Duodenal mucosa (tissue), 2 donors: ENCODE measurements at regions not wholly inside any gene's neighbourhood (a gene's known extent, or its start where the extent isn't known, plus 50 kb on each side); places are given as distances from the start of the nearest gene placed in this dataset.

Experiments
- H3K27ac ChIP-seq: one replicate; pipeline ENCODE4 v1.7.0; 2013; ENCODE audit warnings: low read depth, low read length
- H3K27me3 ChIP-seq, 2 donors: one replicate each; pipeline ENCODE4 v1.7.0; 2013; ENCODE audit warnings: low read length in 2 of 2, control low read depth in 1 of 2; ENCODE audit not compliant: insufficient read depth in 2 of 2, control insufficient read depth in 1 of 2
- H3K36me3 ChIP-seq, 2 donors: one replicate each; pipeline ENCODE4 v1.7.0; 2013; ENCODE audit warnings: low read length in 2 of 2, control low read depth in 1 of 2; ENCODE audit not compliant: insufficient read depth in 2 of 2, control insufficient read depth in 1 of 2
- H3K4me1 ChIP-seq, 2 donors: one replicate each; pipeline ENCODE4 v1.7.0; 2013; ENCODE audit warnings: low read length in 2 of 2, control low read depth in 1 of 2; ENCODE audit not compliant: insufficient read depth in 2 of 2, control insufficient read depth in 1 of 2
- H3K4me3 ChIP-seq, 2 donors: one replicate each; pipeline ENCODE4 v1.7.0; 2013; ENCODE audit warnings: low read length in 2 of 2, low read depth in 1 of 2
- H3K9ac ChIP-seq, 2 donors: one replicate each; pipeline ENCODE4 v1.7.0; 2013; ENCODE audit warnings: low read length in 2 of 2, low read depth in 1 of 2
- H3K9me3 ChIP-seq, 2 donors: one replicate each; pipeline ENCODE4 v1.7.0; 2013; ENCODE audit warnings: low read length in 2 of 2, control low read depth in 1 of 2; ENCODE audit not compliant: control insufficient read depth in 1 of 2

DNA sequence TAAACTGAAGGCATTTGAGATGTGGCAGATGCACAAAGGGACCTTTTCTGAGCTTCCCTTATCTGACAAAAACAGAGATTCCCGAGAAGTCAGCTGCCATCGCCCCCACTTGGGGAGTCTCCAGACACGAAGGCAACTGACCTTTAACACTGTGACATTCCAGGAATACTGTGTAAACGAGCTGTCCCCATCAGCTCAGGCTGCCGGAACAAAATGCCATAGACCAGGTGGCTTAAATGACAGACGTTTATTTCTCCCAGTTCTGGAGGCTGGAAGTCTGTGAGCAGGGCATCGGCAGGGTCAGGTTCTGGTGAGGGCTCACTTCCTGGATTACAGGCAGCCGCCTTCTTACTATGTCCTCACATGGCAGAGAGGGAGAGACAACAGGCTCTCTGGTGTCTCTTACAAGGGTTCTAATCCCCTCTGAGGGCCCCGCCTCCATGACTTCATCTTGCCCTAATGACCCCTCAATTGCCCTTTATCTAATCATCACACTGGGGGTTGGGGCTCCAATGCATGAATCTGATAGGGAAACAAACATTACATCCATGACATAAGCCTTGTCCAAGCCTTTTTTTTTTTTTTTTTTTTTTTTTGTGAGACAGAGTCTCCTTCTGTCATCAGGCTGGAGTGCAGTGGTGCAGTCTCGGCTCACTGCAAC lies 178.5 kb upstream of the RPL38 start:
- Histone ChIP-seq H3K4me1 (no peaks in the 10 kb centered on the region), H3K4me3 (no peak overlapping the region), H3K36me3 (no peaks in the 10 kb centered on the region), H3K27ac (no peak overlapping the region), H3K27me3 (no peaks in the 10 kb centered on the region), H3K9me3 (no peaks in the 10 kb centered on the region), H3K9ac (no peak overlapping the region)

GRCh38 chr17:74027444-74027843 lies 176.0 kb upstream of the RPL38 start:
- Histone ChIP-seq H3K27me3 (no peaks in the 10 kb centered on the region), H3K27ac (no peak overlapping the region)

GRCh38 chr17:74028354-74029116 lies 174.9 kb upstream of the RPL38 start:
- Histone ChIP-seq H3K4me1 (no peaks in the 10 kb centered on the region), H3K9me3 (no peaks in the 10 kb centered on the region), H3K9ac (no peak overlapping the region), H3K27ac (no peak overlapping the region), H3K27me3 (no peaks in the 10 kb centered on the region), H3K36me3 (no peaks in the 10 kb centered on the region), H3K4me3 (no peak overlapping the region)

More at GRCh38 chr17:74027444-74027843, 176.0 kb upstream of the RPL38 start:
- Histone ChIP-seq H3K36me3 (no peaks in the 10 kb centered on the region), H3K4me3 (no peak overlapping the region), H3K9ac (no peak overlapping the region), H3K4me1 (no peaks in the 10 kb centered on the region), H3K9me3 (no peaks in the 10 kb centered on the region)

- Histone ChIP-seq H3K27ac (no peak overlapping the region), H3K9ac (no peak overlapping the region), H3K4me3 (no peak overlapping the region), H3K36me3 (no peaks in the 10 kb centered on the region), H3K9me3 (no peaks in the 10 kb centered on the region), H3K27me3 (no peaks in the 10 kb centered on the region), H3K4me1 (no peaks in the 10 kb centered on the region)
Measured at GRCh38 chr17:74031316-74032090, 172.0 kb upstream of the RPL38 start.

DNA sequence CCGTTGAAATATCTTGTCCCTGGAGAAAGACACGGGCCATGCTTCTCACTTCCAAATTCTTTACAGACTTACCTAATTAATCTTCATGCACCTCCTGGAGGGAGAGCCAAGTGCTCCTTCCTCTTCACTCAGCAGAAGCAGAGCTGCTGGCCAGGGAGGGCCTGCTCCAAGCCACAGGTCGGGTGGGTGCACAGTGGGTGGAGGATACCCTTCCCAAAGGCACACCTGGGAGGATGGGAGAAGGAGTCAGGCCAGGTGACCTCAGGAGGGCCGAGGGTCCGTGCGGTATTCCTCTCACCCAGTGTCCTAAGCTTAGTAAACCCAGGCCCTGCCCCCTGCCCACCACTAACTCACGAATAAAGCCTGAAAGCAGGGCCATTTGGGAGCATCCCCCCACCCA lies 171.3 kb upstream of the RPL38 start:
- Histone ChIP-seq H3K4me1 (no peaks in the 10 kb centered on the region), H3K36me3 (no peaks in the 10 kb centered on the region), H3K9me3 (no peaks in the 10 kb centered on the region), H3K9ac (no peak overlapping the region), H3K4me3 (no peak overlapping the region), H3K27ac (no peak overlapping the region), H3K27me3 (no peaks in the 10 kb centered on the region)

- Histone ChIP-seq H3K36me3 (no peaks in the 10 kb centered on the region), H3K4me3 (no peak overlapping the region), H3K9me3 (no peaks in the 10 kb centered on the region), H3K9ac (no peak overlapping the region), H3K27ac (no peak overlapping the region), H3K27me3 (no peaks in the 10 kb centered on the region), H3K4me1 (no peaks in the 10 kb centered on the region)
Measured at GRCh38 chr17:74037320-74037719, 166.2 kb upstream of the RPL38 start.

DNA sequence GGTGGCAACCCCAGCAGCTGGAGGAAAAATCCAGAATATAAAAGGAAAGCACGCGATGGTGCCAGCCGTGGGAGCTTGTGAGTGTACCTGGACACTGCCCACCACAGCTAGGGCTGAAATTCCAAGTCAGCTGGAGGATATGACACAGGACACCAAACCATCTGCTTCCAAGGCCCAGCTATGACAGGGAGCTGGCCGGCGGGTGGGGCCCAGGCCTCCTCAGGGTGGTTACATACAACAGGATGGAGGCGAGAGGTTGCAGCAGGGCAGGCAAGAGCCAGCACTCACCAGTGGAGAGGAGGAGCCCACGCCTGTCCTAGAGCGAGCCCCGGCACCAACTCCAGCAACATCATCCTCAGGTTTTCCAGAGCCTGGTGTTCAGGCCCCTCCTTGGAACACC lies 163.2 kb upstream of the RPL38 start:
- Histone ChIP-seq H3K4me3 (no peak overlapping the region), H3K9ac (no peak overlapping the region), H3K9me3 (no peaks in the 10 kb centered on the region), H3K27me3 (no peaks in the 10 kb centered on the region), H3K27ac (no peak overlapping the region), H3K4me1 (peaks cover 0 to 6% of the 10 kb centered on the region in 2 donors), H3K36me3 (no peaks in the 10 kb centered on the region)

- H3K9me3 ChIP-seq: no peaks in the 10 kb centered on the region
- no peaks in the 10 kb centered on the region for H3K36me3 ChIP-seq
- peaks cover 0 to 6% of the 10 kb centered on the region in 2 donors for H3K4me1 ChIP-seq
- H3K27ac ChIP-seq: no peak overlapping the region
- no peaks in the 10 kb centered on the region for H3K27me3 ChIP-seq
- no peak overlapping the region for H3K4me3 ChIP-seq
- H3K9ac ChIP-seq: no peak overlapping the region
Measured at GRCh38 chr17:74040729-74041128, 162.7 kb upstream of the RPL38 start.

DNA sequence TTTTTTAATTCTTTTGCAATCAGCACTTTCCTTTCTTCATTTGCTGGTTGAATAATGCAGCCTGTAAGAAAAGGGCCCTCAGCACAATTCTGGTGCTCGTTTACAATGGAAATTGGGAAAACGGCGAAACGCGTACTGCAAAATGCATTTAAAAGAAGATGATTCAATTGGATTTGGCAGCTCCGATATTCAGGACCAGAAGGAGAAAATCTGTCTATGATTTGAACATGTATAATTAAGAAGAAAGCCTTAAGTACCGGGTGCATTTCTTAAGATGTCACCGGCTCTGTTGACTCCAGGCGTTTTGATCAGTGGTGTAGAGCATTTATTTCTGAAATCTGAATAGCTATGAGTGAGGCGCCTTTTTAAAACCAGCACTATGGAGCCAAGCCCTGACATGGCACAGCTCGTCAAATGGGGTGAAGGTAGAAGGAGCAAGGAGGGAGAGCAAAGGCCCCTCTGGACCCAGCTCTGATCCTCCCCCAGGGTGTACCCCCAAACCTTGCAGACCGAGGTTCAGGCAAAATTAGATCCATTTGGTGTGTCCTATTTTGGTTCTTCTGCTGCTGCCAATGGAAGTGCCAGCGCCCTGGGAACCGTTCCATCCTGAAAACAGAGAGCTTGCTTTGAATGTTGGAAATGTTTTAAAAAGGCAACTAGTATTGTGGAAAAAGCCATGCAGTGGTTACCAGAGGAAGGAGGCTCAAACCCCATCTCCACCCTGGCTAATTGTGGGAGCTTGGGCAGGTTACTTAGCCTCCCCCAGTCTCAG lies 161.4 kb upstream of the RPL38 start:
- Histone ChIP-seq H3K36me3 (no peaks in the 10 kb centered on the region), H3K9ac (no peak overlapping the region)

More for the DNA sequence above, 161.4 kb upstream of the RPL38 start:
- Histone ChIP-seq H3K27ac (no peak overlapping the region), H3K4me3 (no peak overlapping the region), H3K9me3 (no peaks in the 10 kb centered on the region), H3K27me3 (peaks cover 0 to 3% of the 10 kb centered on the region in 2 donors), H3K4me1 (peaks cover 0 to 6% of the 10 kb centered on the region in 2 donors)
